Uterus (tissue), 2 donors: ENCODE measurements at regions not wholly inside any gene's neighbourhood (a gene's known extent, or its start where the extent isn't known, plus 50 kb on each side); places are given as distances from the start of the nearest gene placed in this dataset.

Experiments used
- CTCF ChIP-seq, 4 experiments: fragments of 200-600 bp in 2 of 4; fragments of 450-650 bp in 2 of 4; sonication (generic) in 2 of 4; IDR thresholded peaks; one replicate each; pipeline ENCODE4 v1.5.1; 2016 to 2019; ENCODE audit warnings: antibody characterized with exemption in 4 of 4, mild to moderate bottlenecking in 2 of 4, moderate library complexity in 1 of 4
- POLR2A ChIP-seq, 2 donors: fragments of 450-650 bp; IDR thresholded peaks; one replicate each; pipeline ENCODE4 v1.6.1; 2016; ENCODE audit warnings: antibody characterized with exemption in 2 of 2, mild to moderate bottlenecking in 1 of 2, moderate library complexity in 1 of 2

- TF ChIP-seq CTCF (IDR thresholded peaks at IDR 0.05) (no peak), POLR2A (IDR thresholded peaks at IDR 0.05) (no peak)
Measured at GRCh38 chr1:208979776-208980175, 603.7 kb upstream of the CAMK1G start.
